ENCODE measurements at regions not wholly inside any gene's neighbourhood (a gene's known extent, or its start where the extent isn't known, plus 50 kb on each side); places are given as distances from the start of the nearest gene placed in this dataset.
"Not testable (repeated sequence)": the region's sequence is repeated elsewhere in the genome, so short reads cannot be mapped to it uniquely, and the experiment has no call there.

GRCh38 chr6:82118150-82118562 lies 129.4 kb downstream of the IBTK start:
- peak; percentile 9 for DNase-seq

GRCh38 chr6:82114748-82115147 lies 132.8 kb downstream of the IBTK start:
- DNase-seq, result no peak

GRCh38 chr6:82113231-82113630 lies 134.3 kb downstream of the IBTK start:
- DNase-seq, result no peak

GRCh38 chr6:82111818-82112217 lies 135.7 kb downstream of the IBTK start:
- no peak for DNase-seq

- no peak for DNase-seq
These were observed 136.4 kb downstream of the IBTK start for GRCh38 chr6:82111114-82111513.

- not testable (repeated sequence) for DNase-seq
These were observed 144.4 kb downstream of the IBTK start for GRCh38 chr6:82103171-82103570.

GRCh38 chr6:82101374-82102114 lies 146.0 kb downstream of the IBTK start:
- not testable (repeated sequence) for DNase-seq

- not testable (repeated sequence) for DNase-seq
These were observed 146.8 kb downstream of the IBTK start for GRCh38 chr6:82100763-82101162.

- no peak for DNase-seq
These were observed 149.9 kb downstream of the IBTK start for GRCh38 chr6:82097676-82098075.

GRCh38 chr6:82095091-82095490 lies 152.5 kb downstream of the IBTK start:
- no peak for DNase-seq

- no peak for DNase-seq
These were observed 153.3 kb downstream of the IBTK start for GRCh38 chr6:82094166-82094806.

GRCh38 chr6:82088978-82089771 lies 158.4 kb downstream of the IBTK start:
- no peak for DNase-seq

- no peak for DNase-seq
These were observed 160.6 kb downstream of the IBTK start for GRCh38 chr6:82086944-82087343.

GRCh38 chr6:82085701-82086100 lies 161.8 kb downstream of the IBTK start:
- DNase-seq, result no peak

- DNase-seq, result no peak
These were observed 163.1 kb downstream of the IBTK start for GRCh38 chr6:82084324-82084920.

- DNase-seq, result no peak
These were observed 163.9 kb downstream of the IBTK start for GRCh38 chr6:82083646-82084045.

- DNase-seq, result peak; percentile 38
These were observed 166.8 kb downstream of the IBTK start for GRCh38 chr6:82080767-82081166.

- no peak for DNase-seq
These were observed 169.1 kb downstream of the IBTK start for GRCh38 chr6:82078286-82078908.

- DNase-seq, result peak; percentile 32
These were observed 170.6 kb downstream of the IBTK start for GRCh38 chr6:82076916-82077315.

- DNase-seq, result no peak
These were observed 173.0 kb downstream of the IBTK start for GRCh38 chr6:82074556-82074955.

GRCh38 chr6:82073484-82073883 lies 174.1 kb downstream of the IBTK start:
- DNase-seq, result no peak

GRCh38 chr6:82072751-82073150 lies 174.8 kb downstream of the IBTK start:
- DNase-seq, result peak; percentile 87

GRCh38 chr6:82072121-82072521 lies 175.4 kb downstream of the IBTK start:
- DNase-seq, result peak; percentile 44

All from fibroblast of skin of right quadriceps (primary cell).